K562 (cell line): ENCODE measurements at regions not wholly inside any gene's neighbourhood (a gene's known extent, or its start where the extent isn't known, plus 50 kb on each side); places are given as distances from the start of the nearest gene placed in this dataset.

Experiments
- EZH2 ChIP-seq: IDR thresholded peaks from 2 replicates; pipeline ENCODE4 v1.6.1; 2012; ENCODE audit warnings: low read depth, mild to moderate bottlenecking, inconsistent platforms, low read length, borderline replicate concordance
- MXI1 ChIP-seq: IDR thresholded peaks from 2 replicates; pipeline ENCODE4 v1.6.1; 2011; ENCODE audit warnings: low read depth, mild to moderate bottlenecking, improper control_type of control experiment, low read length
- NBN ChIP-seq: fragments of 450-650 bp; IDR thresholded peaks from 2 replicates; pipeline ENCODE4 v1.6.1; 2016; ENCODE audit warnings: low read depth, mild to moderate bottlenecking
- POLR3A ChIP-seq: IDR thresholded peaks from 2 replicates; pipeline ENCODE4 v1.6.1; 2011; ENCODE audit warnings: borderline replicate concordance, mild to moderate bottlenecking, moderate library complexity; ENCODE audit not compliant: insufficient read length, insufficient read depth; ENCODE audit errors: extremely low read depth
- SP1 ChIP-seq: sonication (generic); formaldehyde crosslinking; IDR thresholded peaks from 2 replicates; pipeline ENCODE4 v1.8.1; 2022; ENCODE audit warnings: mild to moderate bottlenecking, missing genetic modification reagents
- TCF3 ChIP-seq: sonication (generic); formaldehyde crosslinking; IDR thresholded peaks from 2 replicates; pipeline ENCODE4 v1.4.0; 2020; ENCODE audit warnings: mild to moderate bottlenecking, missing genetic modification reagents
- YY1 ChIP-seq, 3 experiments: IDR thresholded peaks; 2 replicates each; pipeline ENCODE4 v1.6.1; 2011; ENCODE audit warnings: low read length in 2 of 3, mild to moderate bottlenecking in 2 of 3, moderate library complexity in 2 of 3, borderline replicate concordance in 1 of 3, control low read depth in 1 of 3, low read depth in 1 of 3; ENCODE audit not compliant: insufficient read depth in 3 of 3, insufficient replicate concordance in 2 of 3, control insufficient read depth in 1 of 3, insufficient read length in 1 of 3; ENCODE audit errors: extremely low read depth in 1 of 3
- ZFP30 ChIP-seq: fragments of 250-450 bp; sonication (Bioruptor Pico); IDR thresholded peaks from 2 replicates; pipeline ENCODE4 v1.8.0; 2022; ENCODE audit warnings: moderate library complexity, mild to moderate bottlenecking, inconsistent platforms, borderline replicate concordance
- ZNF24 ChIP-seq: fragments of 450-650 bp; IDR thresholded peaks from 2 replicates; pipeline ENCODE4 v1.6.1; 2016

GRCh38 chr2:65658881-65659280 is 226.5 kb upstream of the SPRED2 start:
- TF ChIP-seq SP1 (CRISPR knock-in tag) = no peak
- no peak for TF ChIP-seq TCF3 (CRISPR knock-in tag)
- TF ChIP-seq EZH2 = no peak
- no peak for TF ChIP-seq ZNF24
- TF ChIP-seq YY1 (IDR thresholded peaks at IDR 0.05; ENCODE audit: borderline replicate concordance in 1 of 3, control insufficient read depth in 1 of 3, extremely low read depth in 1 of 3, insufficient read depth in 3 of 3, insufficient read length in 1 of 3, insufficient replicate concordance in 2 of 3, low read depth in 1 of 3, low read length in 2 of 3) = no peak
- TF ChIP-seq MXI1 = no peak
- TF ChIP-seq NBN = no peak
- TF ChIP-seq ZFP30 = no peak
- TF ChIP-seq POLR3A = no peak
